ENCODE measurements at regions not wholly inside any gene's neighbourhood (a gene's known extent, or its start where the extent isn't known, plus 50 kb on each side); places are given as distances from the start of the nearest gene placed in this dataset.
"Not testable (repeated sequence)": the region's sequence is repeated elsewhere in the genome, so short reads cannot be mapped to it uniquely, and the experiment has no call there.

GRCh38 chr14:89697281-89698060, 257.1 kb downstream of the EFCAB11 start:
- peak; percentile 31 for DNase-seq

- DNase-seq, result no peak
Observed at GRCh38 chr14:89695846-89696245, 258.7 kb downstream of the EFCAB11 start.

- no peak for DNase-seq
Observed at GRCh38 chr14:89690139-89690538, 264.4 kb downstream of the EFCAB11 start.

- DNase-seq, result not testable (repeated sequence)
Observed at GRCh38 chr14:89689711-89690110, 264.8 kb downstream of the EFCAB11 start.

- DNase-seq, result no peak
Observed at GRCh38 chr14:89688507-89689211, 265.9 kb downstream of the EFCAB11 start.

- DNase-seq, result not testable (repeated sequence)
Observed at GRCh38 chr14:89687129-89687528, 267.4 kb downstream of the EFCAB11 start.

GRCh38 chr14:89684139-89684538, 267.1 kb upstream of the FOXN3 start:
- DNase-seq, result no peak

- peak; percentile 80 for DNase-seq
Observed at GRCh38 chr14:89681086-89682018, 264.3 kb upstream of the FOXN3 start.

GRCh38 chr14:89680156-89680555, 263.1 kb upstream of the FOXN3 start:
- no peak for DNase-seq

- DNase-seq, result no peak
Observed at GRCh38 chr14:89678768-89679167, 261.7 kb upstream of the FOXN3 start.

GRCh38 chr14:89675590-89675989, 258.6 kb upstream of the FOXN3 start:
- no peak for DNase-seq

- DNase-seq, result no peak
Observed at GRCh38 chr14:89674936-89675335, 257.9 kb upstream of the FOXN3 start.

- DNase-seq, result no peak
Observed at GRCh38 chr14:89674240-89674639, 257.2 kb upstream of the FOXN3 start.

- DNase-seq, result peak; percentile 31
Observed at GRCh38 chr14:89673512-89674225, 256.6 kb upstream of the FOXN3 start.

GRCh38 chr14:89672636-89673511, 255.8 kb upstream of the FOXN3 start:
- DNase-seq, result no peak

- peak; percentile 35 for DNase-seq
Observed at GRCh38 chr14:89669193-89669592, 252.2 kb upstream of the FOXN3 start.

GRCh38 chr14:89667983-89668382, 250.9 kb upstream of the FOXN3 start:
- DNase-seq, result no peak

- DNase-seq, result not testable (repeated sequence)
Observed at GRCh38 chr14:89665300-89666081, 248.5 kb upstream of the FOXN3 start.

- no peak for DNase-seq
Observed at GRCh38 chr14:89661392-89661791, 244.4 kb upstream of the FOXN3 start.

GRCh38 chr14:89660625-89661233, 243.7 kb upstream of the FOXN3 start:
- not testable (repeated sequence) for DNase-seq
